Nucleus accumbens (tissue), 56 donors: ENCODE measurements at regions not wholly inside any gene's neighbourhood (a gene's known extent, or its start where the extent isn't known, plus 50 kb on each side); places are given as distances from the start of the nearest gene placed in this dataset.

Experiments used
- DNase-seq, 56 donors: peaks; one replicate each; lab custom pipeline; 2025; lab: John Stamatoyannopoulos, UW

GRCh38 chr18:25729072-25729471, 361.3 kb downstream of the SS18 start:
- no peak for DNase-seq

GRCh38 chr18:25727281-25727985, 363.0 kb downstream of the SS18 start:
- no peak for DNase-seq

GRCh38 chr18:25726298-25726697, 364.1 kb downstream of the SS18 start:
- no peak for DNase-seq

GRCh38 chr18:25725501-25725900, 364.9 kb downstream of the SS18 start:
- no peak for DNase-seq

- no peak for DNase-seq
Observed at GRCh38 chr18:25724997-25725396, 365.4 kb downstream of the SS18 start.

- DNase-seq: no peak
Observed at GRCh38 chr18:25724121-25724520, 366.3 kb downstream of the SS18 start.

GRCh38 chr18:25713103-25713502, 361.1 kb upstream of the ZNF521 start:
- no peak for DNase-seq

- no peak for DNase-seq
Observed at GRCh38 chr18:25710981-25711380, 359.0 kb upstream of the ZNF521 start.

GRCh38 chr18:25705650-25706049, 353.7 kb upstream of the ZNF521 start:
- DNase-seq: no peak

- DNase-seq: no peak
Observed at GRCh38 chr18:25704494-25704893, 352.5 kb upstream of the ZNF521 start.

GRCh38 chr18:25704071-25704470, 352.1 kb upstream of the ZNF521 start:
- DNase-seq: no peak

GRCh38 chr18:25701821-25702220, 349.9 kb upstream of the ZNF521 start:
- DNase-seq: no peak

GRCh38 chr18:25686960-25687500, 335.1 kb upstream of the ZNF521 start:
- DNase-seq: no peak

GRCh38 chr18:25685088-25685487, 333.1 kb upstream of the ZNF521 start:
- DNase-seq: no peak

GRCh38 chr18:25679491-25679890, 327.5 kb upstream of the ZNF521 start:
- no peak for DNase-seq

- DNase-seq: no peak
Observed at GRCh38 chr18:25678221-25678620, 326.3 kb upstream of the ZNF521 start.

GRCh38 chr18:25675123-25675850, 323.3 kb upstream of the ZNF521 start:
- DNase-seq: no peak

- DNase-seq: no peak
Observed at GRCh38 chr18:25674183-25674582, 322.2 kb upstream of the ZNF521 start.

- no peak for DNase-seq
Observed at GRCh38 chr18:25672490-25672889, 320.5 kb upstream of the ZNF521 start.

- DNase-seq: no peak
Observed at GRCh38 chr18:25669741-25670140, 317.8 kb upstream of the ZNF521 start.

GRCh38 chr18:25662272-25662671, 310.3 kb upstream of the ZNF521 start:
- DNase-seq: no peak

- no peak for DNase-seq
Observed at GRCh38 chr18:25661831-25662230, 309.9 kb upstream of the ZNF521 start.
